ENCODE measurements at regions not wholly inside any gene's neighbourhood (a gene's known extent, or its start where the extent isn't known, plus 50 kb on each side); places are given as distances from the start of the nearest gene placed in this dataset.
"Not testable (repeated sequence)": the region's sequence is repeated elsewhere in the genome, so short reads cannot be mapped to it uniquely, and the experiment has no call there.

GRCh38 chr2:22454826-22455485, 930.0 kb upstream of the KLHL29 start:
- ChIA-PET POLR2A (no interaction called here), CTCF (no interaction called here)
- DNase-seq, result no peak
- Mint-ChIP-seq H3K27ac (ENCODE audit: unreplicated experiment) (no peak overlapping the region), H3K36me3 (ENCODE audit: insufficient read depth, unreplicated experiment) (no peaks in the 10 kb centered on the region), H3K4me3 (ENCODE audit: unreplicated experiment) (no peak overlapping the region), H3K9me3 (ENCODE audit: unreplicated experiment) (no peaks in the 10 kb centered on the region), H3K27me3 (ENCODE audit: insufficient read depth, unreplicated experiment) (no peaks in the 10 kb centered on the region), H3K4me1 (ENCODE audit: low read depth, unreplicated experiment) (no peaks in the 10 kb centered on the region)
- no peak for TF ChIP-seq CTCF (IDR thresholded peaks at IDR 0.05; ENCODE audit: insufficient read depth in 1 of 2, low read depth in 1 of 2, low read length in 1 of 2, severe bottlenecking in 1 of 2, unreplicated experiment in 1 of 2)
- no peaks in the 10 kb centered on the region for H3K9me3 ChIP-seq
- no TSS peak for BruUV-seq (replicated peaks)
- H3K4me1 ChIP-seq, result no peaks in the 10 kb centered on the region
- no peaks in the 10 kb centered on the region for H3K36me3 ChIP-seq (ENCODE audit: control insufficient read depth, insufficient read depth, low read length)
- intact Hi-C loops (cut with micrococcal nuclease; ENCODE audit: unreplicated experiment), result no loop called here
- H3K27me3 ChIP-seq (replicated peaks; ENCODE audit: control insufficient read depth, insufficient read depth, low read length), result no peaks in the 10 kb centered on the region
- no peak overlapping the region for H3K4me3 ChIP-seq (ENCODE audit: low read depth, low read length)

- H3K4me1 ChIP-seq, result no peaks in the 10 kb centered on the region
- H3K27me3 ChIP-seq (replicated peaks; ENCODE audit: control insufficient read depth, insufficient read depth, low read length), result no peaks in the 10 kb centered on the region
- POLR2A ChIA-PET, result no interaction called here
- no peaks in the 10 kb centered on the region for H3K9me3 ChIP-seq
- H3K36me3 Mint-ChIP-seq (ENCODE audit: insufficient read depth, unreplicated experiment), result no peaks in the 10 kb centered on the region
- no peak overlapping the region for H3K27ac Mint-ChIP-seq (ENCODE audit: unreplicated experiment)
- H3K36me3 ChIP-seq (ENCODE audit: control insufficient read depth, insufficient read depth, low read length), result no peaks in the 10 kb centered on the region
- peaks cover 8% of the 10 kb centered on the region for H3K27me3 Mint-ChIP-seq (ENCODE audit: insufficient read depth, unreplicated experiment)
- no TSS peak for BruUV-seq (replicated peaks)
- H3K9me3 Mint-ChIP-seq (ENCODE audit: unreplicated experiment), result no peaks in the 10 kb centered on the region
- CTCF ChIA-PET, result no interaction called here
- no peak for DNase-seq
- no peak overlapping the region for H3K4me3 Mint-ChIP-seq (ENCODE audit: unreplicated experiment)
- H3K4me1 Mint-ChIP-seq (ENCODE audit: low read depth, unreplicated experiment), result no peaks in the 10 kb centered on the region
- intact Hi-C loops (cut with micrococcal nuclease; ENCODE audit: unreplicated experiment), result no loop called here
- no peak for TF ChIP-seq CTCF (IDR thresholded peaks at IDR 0.05; ENCODE audit: insufficient read depth in 1 of 2, low read depth in 1 of 2, low read length in 1 of 2, severe bottlenecking in 1 of 2, unreplicated experiment in 1 of 2)
- no peak overlapping the region for H3K4me3 ChIP-seq (ENCODE audit: low read depth, low read length)
Measured at GRCh38 chr2:22458440-22458839, 926.5 kb upstream of the KLHL29 start.

GRCh38 chr2:22475103-22475502, 909.9 kb upstream of the KLHL29 start:
- H3K9me3 Mint-ChIP-seq (ENCODE audit: unreplicated experiment); H3K4me1 Mint-ChIP-seq (ENCODE audit: low read depth, unreplicated experiment); intact Hi-C loops (cut with micrococcal nuclease; ENCODE audit: unreplicated experiment); H3K27ac Mint-ChIP-seq (ENCODE audit: unreplicated experiment); DNase-seq; H3K9me3 ChIP-seq; H3K36me3 ChIP-seq (ENCODE audit: control insufficient read depth, insufficient read depth, low read length); H3K4me3 Mint-ChIP-seq (ENCODE audit: unreplicated experiment); H3K4me3 ChIP-seq (ENCODE audit: low read depth, low read length); H3K36me3 Mint-ChIP-seq (ENCODE audit: insufficient read depth, unreplicated experiment); H3K27me3 ChIP-seq (replicated peaks; ENCODE audit: control insufficient read depth, insufficient read depth, low read length); CTCF ChIA-PET; H3K4me1 ChIP-seq; BruUV-seq (replicated peaks); POLR2A ChIA-PET; H3K27me3 Mint-ChIP-seq (ENCODE audit: insufficient read depth, unreplicated experiment): not testable (repeated sequence)

GRCh38 chr2:22478329-22478728, 906.6 kb upstream of the KLHL29 start:
- Histone ChIP-seq H3K27me3 (replicated peaks; ENCODE audit: control insufficient read depth, insufficient read depth, low read length) (no peaks in the 10 kb centered on the region), H3K4me3 (ENCODE audit: low read depth, low read length) (no peak overlapping the region), H3K4me1 (no peaks in the 10 kb centered on the region), H3K9me3 (no peaks in the 10 kb centered on the region), H3K36me3 (ENCODE audit: control insufficient read depth, insufficient read depth, low read length) (no peaks in the 10 kb centered on the region)
- Mint-ChIP-seq H3K36me3 (ENCODE audit: insufficient read depth, unreplicated experiment) (no peaks in the 10 kb centered on the region), H3K9me3 (ENCODE audit: unreplicated experiment) (peaks cover 10% of the 10 kb centered on the region), H3K4me1 (ENCODE audit: low read depth, unreplicated experiment) (no peaks in the 10 kb centered on the region), H3K27ac (ENCODE audit: unreplicated experiment) (no peak overlapping the region), H3K4me3 (ENCODE audit: unreplicated experiment) (no peak overlapping the region), H3K27me3 (ENCODE audit: insufficient read depth, unreplicated experiment) (no peaks in the 10 kb centered on the region)
- DNase-seq, result no peak
- ChIA-PET CTCF (no interaction called here), POLR2A (no interaction called here)
- no peak for TF ChIP-seq CTCF (IDR thresholded peaks at IDR 0.05; ENCODE audit: insufficient read depth in 1 of 2, low read depth in 1 of 2, low read length in 1 of 2, severe bottlenecking in 1 of 2, unreplicated experiment in 1 of 2)
- BruUV-seq (replicated peaks), result no TSS peak
- intact Hi-C loops (cut with micrococcal nuclease; ENCODE audit: unreplicated experiment), result no loop called here

Data from Caco-2 (cell line).